ENCODE measurements at regions not wholly inside any gene's neighbourhood (a gene's known extent, or its start where the extent isn't known, plus 50 kb on each side); places are given as distances from the start of the nearest gene placed in this dataset.

- intact Hi-C loops (cut with DNase I) = loop anchor here (5.0 kb wide), 1 partner anchor 263 kb away; no protein-coding TSS in a partner anchor
- no peak overlapping the region for H3K27ac ChIP-seq (ENCODE audit: low read depth in 2 of 2, low read length in 2 of 2)
- H3K9me3 ChIP-seq (ENCODE audit: control insufficient read depth in 2 of 3, insufficient read depth in 1 of 3, low read length in 3 of 3) = no peaks in the 10 kb centered on the region
- no peak for FAIRE-seq
- H3K36me3 ChIP-seq (ENCODE audit: control insufficient read depth in 2 of 3, insufficient read depth in 3 of 3, low read length in 3 of 3) = no peaks in the 10 kb centered on the region
- H3K4me3 ChIP-seq (ENCODE audit: low read length in 3 of 3) = no peak overlapping the region
- peak; percentile 86 for TF ChIP-seq CTCF (IDR thresholded peaks at IDR 0.05; ENCODE audit: borderline replicate concordance, extremely low read depth, insufficient read depth)
- no peak overlapping the region for H3K9ac ChIP-seq (ENCODE audit: low read length in 3 of 3)
- no peaks in the 10 kb centered on the region for H3K27me3 ChIP-seq (ENCODE audit: control insufficient read depth, insufficient read depth, low read length)
- H3K4me1 ChIP-seq (ENCODE audit: control insufficient read depth in 2 of 3, insufficient read depth in 2 of 3, low read depth in 1 of 3, low read length in 3 of 3) = peaks cover 0 to 10% (median 3%) of the 10 kb centered on the region in 3 donors
- peak in 4 of 5 donors; percentile 84 to 90 (median 86) for DNase-seq
Observed at GRCh38 chr14:100645196-100645981, 58.2 kb upstream of the BEGAIN start.

- H3K36me3 ChIP-seq (ENCODE audit: control insufficient read depth in 2 of 3, insufficient read depth in 3 of 3, low read length in 3 of 3) = no peaks in the 10 kb centered on the region
- H3K27ac ChIP-seq (ENCODE audit: low read depth in 2 of 2, low read length in 2 of 2) = no peak overlapping the region
- no peak overlapping the region for H3K9ac ChIP-seq (ENCODE audit: low read length in 3 of 3)
- H3K4me1 ChIP-seq (ENCODE audit: control insufficient read depth in 2 of 3, insufficient read depth in 2 of 3, low read depth in 1 of 3, low read length in 3 of 3) = peaks cover 0 to 10% (median 3%) of the 10 kb centered on the region in 3 donors
- DNase-seq (no peak), FAIRE-seq (no peak)
- H3K4me3 ChIP-seq (ENCODE audit: low read length in 3 of 3) = no peak overlapping the region
- no peak for TF ChIP-seq CTCF (IDR thresholded peaks at IDR 0.05; ENCODE audit: borderline replicate concordance, extremely low read depth, insufficient read depth)
- H3K9me3 ChIP-seq (ENCODE audit: control insufficient read depth in 2 of 3, insufficient read depth in 1 of 3, low read length in 3 of 3) = no peaks in the 10 kb centered on the region
- no peaks in the 10 kb centered on the region for H3K27me3 ChIP-seq (ENCODE audit: control insufficient read depth, insufficient read depth, low read length)
- intact Hi-C loops (cut with DNase I) = loop anchor here (5.0 kb wide), 1 partner anchor 264 kb away; no protein-coding TSS in a partner anchor
Observed at GRCh38 chr14:100645982-100646314, 58.7 kb upstream of the BEGAIN start.

GRCh38 chr14:100648474-100649172, 61.4 kb upstream of the BEGAIN start:
- DNase-seq (no peak), FAIRE-seq (no peak)
- H3K4me3 ChIP-seq (ENCODE audit: low read length in 3 of 3) = no peak overlapping the region
- no peak overlapping the region for H3K9ac ChIP-seq (ENCODE audit: low read length in 3 of 3)
- no peaks in the 10 kb centered on the region for H3K36me3 ChIP-seq (ENCODE audit: control insufficient read depth in 2 of 3, insufficient read depth in 3 of 3, low read length in 3 of 3)
- H3K27ac ChIP-seq (ENCODE audit: low read depth in 2 of 2, low read length in 2 of 2) = no peak overlapping the region
- intact Hi-C loops (cut with DNase I) = loop anchor here (5.0 kb wide), 1 partner anchor 266 kb away; no protein-coding TSS in a partner anchor
- H3K4me1 ChIP-seq (ENCODE audit: control insufficient read depth in 2 of 3, insufficient read depth in 2 of 3, low read depth in 1 of 3, low read length in 3 of 3) = peaks cover 0 to 10% (median 0%) of the 10 kb centered on the region in 3 donors
- H3K9me3 ChIP-seq (ENCODE audit: control insufficient read depth in 2 of 3, insufficient read depth in 1 of 3, low read length in 3 of 3) = no peaks in the 10 kb centered on the region
- TF ChIP-seq CTCF (IDR thresholded peaks at IDR 0.05; ENCODE audit: borderline replicate concordance, extremely low read depth, insufficient read depth) = no peak
- no peaks in the 10 kb centered on the region for H3K27me3 ChIP-seq (ENCODE audit: control insufficient read depth, insufficient read depth, low read length)

Measured in kidney (tissue), 13 donors.